K562 (cell line): ENCODE measurements at regions not wholly inside any gene's neighbourhood (a gene's known extent, or its start where the extent isn't known, plus 50 kb on each side); places are given as distances from the start of the nearest gene placed in this dataset.

Experiments
- ATAC-seq: fragments of 200-7000 bp; cut with Tn5 transposase; 3 replicates; pipeline ENCODE4 v1.9.1; 2020; ENCODE audit warnings: moderate library complexity
- BruUV-seq: library from RNA; stranded (reverse); fragments of 400-500 nt; replicated peaks from 2 replicates; lab custom pipeline; 2021; lab: Mats Ljungman, UMichigan
- CTCF ChIA-PET: fragments of 300-600 bp; formaldehyde crosslinking; extraction: SDS; loops from one replicate; lab custom pipeline; 2021; ENCODE audit warnings: low intra/inter-chr PET ratio; lab: Yijun Ruan, JAX
- POLR2A ChIA-PET: fragments of 300-600, 350-650 bp; sonication (Branson Sonifier 250); formaldehyde crosslinking; extraction: SDS; loops from one replicate; lab custom pipeline; 2021; ENCODE audit warnings: antibody characterized with exemption, inconsistent platforms; lab: Yijun Ruan, JAX
- DNase-seq, 4 experiments: peaks; one replicate each; pipeline versions ENCODE4 v3.0.0 to v3.0.0-alpha.2; 2011 to 2018; ENCODE audit warnings: low spot score in 3 of 4, mixed read lengths in 3 of 4; ENCODE audit errors: extremely low read depth in 1 of 4
- FAIRE-seq: peaks from 2 replicates; lab custom pipeline; 2011; peaks lifted over from hg19 to GRCh38; lab: Jason Lieb, UNC
- H2AFZ ChIP-seq: 2 replicates; pipeline ENCODE4 v1.6.0; 2011; ENCODE audit warnings: low read depth, low read length, control low read depth, inconsistent platforms
- H3K27ac ChIP-seq: fragments of 200-600 bp; 3 replicates; pipeline ENCODE4 v1.8.0; 2011; ENCODE audit warnings: low read depth, mild to moderate bottlenecking, control low read depth, inconsistent platforms, low read length, moderate library complexity, mixed read lengths; ENCODE audit errors: extremely low read depth
- H3K27me3 ChIP-seq, 2 experiments: fragments of 300-600 bp in 1 of 2; 2 replicates in 1 of 2; 3 replicates in 1 of 2; pipeline versions ENCODE4 v1.6.0 to v1.8.0; 2011; ENCODE audit warnings: inconsistent platforms in 2 of 2, low read length in 2 of 2, mild to moderate bottlenecking in 1 of 2, mixed read lengths in 1 of 2, moderate library complexity in 1 of 2; ENCODE audit not compliant: control insufficient read depth in 2 of 2, insufficient read depth in 2 of 2
- H3K36me3 ChIP-seq: fragments of 300-600 bp; 3 replicates; pipeline ENCODE4 v1.8.0; 2011; ENCODE audit warnings: mild to moderate bottlenecking, low read length, inconsistent platforms; ENCODE audit not compliant: control insufficient read depth, insufficient read depth
- H3K4me1 ChIP-seq, 2 experiments: fragments of 200-600 bp in 1 of 2; replicated peaks in 1 of 2; 2 replicates in 1 of 2; 3 replicates in 1 of 2; pipeline versions ENCODE4 v1.5.1 to v1.8.0; 2011; ENCODE audit warnings: inconsistent platforms in 2 of 2, low read length in 2 of 2, mild to moderate bottlenecking in 1 of 2, mixed read lengths in 1 of 2, moderate library complexity in 1 of 2; ENCODE audit not compliant: control insufficient read depth in 2 of 2, insufficient read depth in 2 of 2
- H3K4me2 ChIP-seq: 2 replicates; pipeline ENCODE4 v1.6.1; 2011; ENCODE audit warnings: low read length, control low read depth, inconsistent platforms, mixed read lengths; ENCODE audit not compliant: insufficient read depth
- H3K4me3 ChIP-seq: fragments of 200-600 bp; sonication (generic), shearing (Covaris generic); 2 replicates; pipeline ENCODE4 v1.5.1; 2016; ENCODE audit warnings: control low read depth, inconsistent platforms
- H3K79me2 ChIP-seq: fragments of 200-600 bp; 3 replicates; pipeline ENCODE4 v1.8.0; 2011; ENCODE audit warnings: low read length, inconsistent platforms; ENCODE audit not compliant: control insufficient read depth, insufficient read depth
- H3K9ac ChIP-seq, 2 experiments: 2 replicates each; pipeline versions ENCODE4 v1.6.0 to v1.6.1; 2011; ENCODE audit warnings: low read depth in 2 of 2, low read length in 2 of 2, control low read depth in 1 of 2, inconsistent platforms in 1 of 2, mild to moderate bottlenecking in 1 of 2, mixed read lengths in 1 of 2; ENCODE audit not compliant: insufficient read depth in 1 of 2
- H3K9me1 ChIP-seq: one replicate; pipeline ENCODE4 v1.6.0; 2011; ENCODE audit warnings: inconsistent platforms, mild to moderate bottlenecking, low read length, moderate library complexity; ENCODE audit not compliant: control insufficient read depth, insufficient read depth
- H3K9me3 ChIP-seq: replicated peaks from 2 replicates; pipeline ENCODE4 v1.5.1; 2011; ENCODE audit warnings: low read depth, low read length, inconsistent platforms; ENCODE audit not compliant: control insufficient read depth, insufficient read depth
- H4K20me1 ChIP-seq: replicated peaks from 2 replicates; pipeline ENCODE4 v1.6.1; 2011; ENCODE audit warnings: low read length, inconsistent platforms, mixed read lengths; ENCODE audit not compliant: control insufficient read depth, insufficient read depth
- ARID4B ChIP-seq: sonication (generic); formaldehyde crosslinking; IDR thresholded peaks from 2 replicates; pipeline ENCODE4 v1.8.0; 2022; ENCODE audit warnings: mild to moderate bottlenecking, missing genetic modification reagents
- ATF6 ChIP-seq: sonication (generic); formaldehyde crosslinking; IDR thresholded peaks from 2 replicates; pipeline ENCODE4 v1.4.0; 2020; ENCODE audit warnings: mild to moderate bottlenecking, missing genetic modification reagents
- CGGBP1 ChIP-seq: fragments of 250-450 bp; sonication (Bioruptor Pico); IDR thresholded peaks from 2 replicates; pipeline ENCODE4 v1.9.0; 2021; ENCODE audit warnings: mild to moderate bottlenecking
- CHD2 ChIP-seq: IDR thresholded peaks from 2 replicates; pipeline ENCODE4 v1.6.1; 2011; ENCODE audit warnings: low read depth, low read length
- CREB1 ChIP-seq, 2 experiments: sonication (generic) in 1 of 2; formaldehyde crosslinking in 1 of 2; IDR thresholded peaks; 2 replicates each; pipeline versions ENCODE4 v1.6.1 to v1.8.0; 2012 to 2022; ENCODE audit warnings: inconsistent platforms in 1 of 2, mild to moderate bottlenecking in 1 of 2, missing genetic modification reagents in 1 of 2, moderate library complexity in 1 of 2
- OTX1 ChIP-seq: fragments of 450-650 bp; formaldehyde crosslinking; IDR thresholded peaks from 2 replicates; pipeline ENCODE4 v1.4.0; 2022; ENCODE audit warnings: mild to moderate bottlenecking
- RNF2 ChIP-seq: sonication (generic); IDR thresholded peaks from 2 replicates; pipeline ENCODE4 v1.6.1; 2016
- SAP30 ChIP-seq: fragments of 200-600 bp; sonication (generic); IDR thresholded peaks from 2 replicates; pipeline ENCODE4 v1.6.1; 2012; ENCODE audit warnings: borderline replicate concordance, low read depth, mild to moderate bottlenecking, moderate library complexity, low read length, control low read depth, inconsistent platforms; ENCODE audit not compliant: insufficient read depth, poor library complexity, severe bottlenecking
- ZNF639 ChIP-seq, 2 experiments: fragments of 200-800 bp in 1 of 2; sonication (Bioruptor generic) in 1 of 2; sonication (generic) in 1 of 2; formaldehyde crosslinking in 1 of 2; IDR thresholded peaks in 1 of 2; conservative IDR thresholded peaks in 1 of 2; 2 replicates each; pipeline versions ENCODE4 v1.5.0 to v1.6.1; 2016 to 2020; ENCODE audit warnings: missing compliant biosample characterization in 1 of 2, missing genetic modification characterization in 1 of 2, missing genetic modification reagents in 1 of 2
- ZNF766 ChIP-seq: fragments of 200-800 bp; sonication (Bioruptor generic); conservative IDR thresholded peaks from 2 replicates; pipeline ENCODE4 v1.6.1; 2016; ENCODE audit warnings: missing genetic modification characterization, missing compliant biosample characterization
- WGBS: fragments of 100-300 bp; shearing (Covaris generic); methylation state at CpG from one replicate; pipeline ENCODE4 v1.1.6; 2016; ENCODE audit warnings: low coverage, mixed read lengths; ENCODE audit not compliant: insufficient coverage; ENCODE audit errors: missing lambda C conversion rate; 5-methylcytosine and 5-hydroxymethylcytosine counted together
- in situ Hi-C: fragments of 300-500 bp; cut with MboI; formaldehyde crosslinking; loops from 4 replicates; pipeline ENCODE4 v1.15.0; 2018; ENCODE audit warnings: inconsistent platforms, mixed read lengths
- intact Hi-C: fragments of 100-400 bp; cut with micrococcal nuclease; formaldehyde crosslinking; loops from 2 replicates; pipeline ENCODE4 v1.14.2; 2022

DNA sequence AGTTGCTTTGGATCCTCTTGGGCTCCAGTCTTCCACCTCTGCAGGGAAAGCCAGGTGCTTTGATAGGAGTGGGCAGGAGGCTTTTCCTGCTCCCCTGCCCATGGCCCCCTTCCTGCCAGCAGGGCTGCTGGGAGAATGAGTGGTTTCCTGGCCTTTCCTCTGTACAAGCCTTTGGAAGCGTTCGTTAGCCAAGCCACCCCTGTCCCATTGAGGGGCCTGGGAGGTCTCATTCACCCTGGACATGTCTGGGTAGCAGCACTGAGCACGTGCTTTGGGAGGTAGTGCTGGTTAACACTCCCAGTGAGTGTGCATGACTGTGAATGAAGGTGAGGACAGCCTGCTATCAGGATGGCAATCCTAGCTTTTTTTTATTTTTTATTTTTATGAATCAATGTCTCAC lies 118.5 kb upstream of the CACNA1E start (continued):
- TF ChIP-seq ARID4B (CRISPR knock-in tag) = no peak
- no peak for TF ChIP-seq RNF2
- TF ChIP-seq OTX1 (CRISPR knock-in tag) = no peak

DNA sequence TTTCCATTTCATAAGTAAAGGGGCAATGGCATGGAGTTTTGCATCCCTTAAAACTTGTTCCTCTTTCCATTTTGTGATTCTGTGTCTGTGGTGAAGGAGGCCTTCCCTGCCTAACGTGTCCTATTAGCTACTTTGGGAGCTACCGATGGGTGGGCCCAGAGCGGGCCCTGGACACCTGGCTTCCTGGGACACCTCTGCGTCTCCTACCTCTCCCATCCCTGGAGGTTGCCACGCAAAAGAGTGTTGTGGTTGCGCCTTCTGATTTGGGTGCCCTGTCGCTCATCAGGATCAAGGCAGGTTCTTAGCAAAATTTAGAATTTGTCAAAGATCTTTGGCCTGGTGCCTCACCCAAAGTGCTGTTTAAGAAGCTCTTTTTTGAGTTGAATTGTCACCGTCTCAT lies 116.4 kb upstream of the CACNA1E start:
- 0% methylated on average over 8 of the region's 8 CpGs for WGBS
- Histone ChIP-seq H3K27ac (no peak overlapping the region), H4K20me1 (peaks cover 3% of the 10 kb centered on the region), H3K4me2 (no peak overlapping the region), H3K9me1 (no peaks in the 10 kb centered on the region), H3K9me3 (no peaks in the 10 kb centered on the region), H3K36me3 (no peaks in the 10 kb centered on the region), H3K4me1 (no peaks in the 10 kb centered on the region), H3K4me3 (no peak overlapping the region), H3K79me2 (no peaks in the 10 kb centered on the region), H3K27me3 (no peaks in the 10 kb centered on the region; a peak in 1 of 5 replicates), H3K9ac (no peak overlapping the region), H2AFZ (no peak overlapping the region)
- no peak for DNase-seq
- in situ Hi-C loops (no loop called here), intact Hi-C loops (no loop called here)
- no peak for FAIRE-seq
- ATAC-seq = no peak
- POLR2A ChIA-PET = interaction anchor here (0.7 kb wide), 1 partner anchor 18 kb away, joined by 4 read pairs; no protein-coding TSS in a partner anchor
- CTCF ChIA-PET = no interaction called here
- BruUV-seq = no TSS peak
- TF ChIP-seq CHD2 = no peak
- TF ChIP-seq ZNF639 (CRISPR knock-in tag; conservative IDR thresholded peaks at IDR 0.05 in 1 of 2, IDR thresholded peaks at IDR 0.05 in 1 of 2) = no peak
- TF ChIP-seq ATF6 (CRISPR knock-in tag) = no peak
- no peak for TF ChIP-seq SAP30
- TF ChIP-seq ZNF766 (CRISPR knock-in tag) = no peak
- TF ChIP-seq CGGBP1 (CRISPR knock-in tag) = no peak
- TF ChIP-seq CREB1 (IDR thresholded peaks at IDR 0.05) = no peak
- TF ChIP-seq CREB1 (CRISPR knock-in tag; IDR thresholded peaks at IDR 0.05) = no peak
